ENCODE measurements at regions not wholly inside any gene's neighbourhood (a gene's known extent, or its start where the extent isn't known, plus 50 kb on each side); places are given as distances from the start of the nearest gene placed in this dataset.
A peak's percentile ranks its signal among the peaks of the same experiment; 100 is the strongest.

- TF ChIP-seq CTCF (conservative IDR thresholded peaks at IDR 0.05; ENCODE audit: low read depth, low read length): peak; percentile 47
- DNase-seq (ENCODE audit: low read depth): no peak
- H3K4me3 ChIP-seq (ENCODE audit: low read depth, low read length): no peak overlapping the region
These were observed 129.7 kb downstream of the FAXC start for GRCh38 chr6:99219788-99220187.

DNA sequence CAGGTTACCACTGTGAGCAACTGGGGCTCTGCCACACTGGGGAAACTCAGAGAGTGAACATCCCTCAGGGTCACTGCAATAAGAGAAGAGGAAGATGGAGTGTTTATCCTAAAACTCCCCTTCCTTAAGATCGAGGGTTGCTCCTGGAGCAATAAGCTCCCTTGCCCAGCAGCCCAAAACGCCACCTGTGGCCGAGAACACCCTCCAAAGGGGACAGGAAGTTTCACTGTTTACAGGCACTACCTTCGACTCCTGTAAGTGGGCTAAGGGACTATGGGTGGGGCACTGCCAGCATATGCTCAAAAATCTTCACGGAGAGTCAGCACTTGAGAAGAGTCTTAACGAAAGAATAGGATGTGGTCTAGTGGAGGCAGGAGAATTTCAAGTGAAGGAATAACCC lies 132.5 kb downstream of the FAXC start:
- no peak for TF ChIP-seq CTCF (conservative IDR thresholded peaks at IDR 0.05; ENCODE audit: low read depth, low read length)
- no peak overlapping the region for H3K4me3 ChIP-seq (ENCODE audit: low read depth, low read length)
- no peak for DNase-seq (ENCODE audit: low read depth)

- DNase-seq (ENCODE audit: low read depth): no peak
- H3K4me3 ChIP-seq (ENCODE audit: low read depth, low read length): no peak overlapping the region
- no peak for TF ChIP-seq CTCF (conservative IDR thresholded peaks at IDR 0.05; ENCODE audit: low read depth, low read length)
These were observed 153.4 kb downstream of the FAXC start for GRCh38 chr6:99195986-99196655.

- H3K4me3 ChIP-seq (ENCODE audit: low read depth, low read length): no peak overlapping the region
- DNase-seq (ENCODE audit: low read depth): no peak
- no peak for TF ChIP-seq CTCF (conservative IDR thresholded peaks at IDR 0.05; ENCODE audit: low read depth, low read length)
These were observed 156.9 kb downstream of the FAXC start for GRCh38 chr6:99192561-99192960.

GRCh38 chr6:99189823-99190721 lies 159.4 kb downstream of the FAXC start:
- no peak for DNase-seq (ENCODE audit: low read depth)
- H3K4me3 ChIP-seq (ENCODE audit: low read depth, low read length): no peak overlapping the region
- no peak for TF ChIP-seq CTCF (conservative IDR thresholded peaks at IDR 0.05; ENCODE audit: low read depth, low read length)

DNA sequence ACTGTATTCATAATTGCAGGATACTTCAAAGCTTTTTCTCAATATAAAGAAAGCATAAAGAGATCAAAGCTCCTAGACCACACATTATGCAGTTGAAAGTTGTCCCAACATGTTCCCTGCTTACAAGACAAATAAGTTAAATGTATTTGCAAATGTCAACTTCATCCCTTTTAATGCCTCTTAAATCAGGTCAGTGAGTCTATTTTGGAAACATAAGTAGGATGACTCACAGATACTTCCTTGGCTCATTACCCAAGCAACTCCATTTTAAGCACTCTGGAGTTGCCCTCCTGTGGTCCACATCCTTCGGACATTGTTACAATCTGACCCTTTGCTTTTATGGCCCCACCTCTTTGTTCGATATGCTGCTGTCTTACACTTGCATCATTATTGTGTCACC lies 162.0 kb downstream of the FAXC start:
- no peak for TF ChIP-seq CTCF (conservative IDR thresholded peaks at IDR 0.05; ENCODE audit: low read depth, low read length)
- no peak for DNase-seq (ENCODE audit: low read depth)
- H3K4me3 ChIP-seq (ENCODE audit: low read depth, low read length): no peak overlapping the region
